ENCODE measurements at regions not wholly inside any gene's neighbourhood (a gene's known extent, or its start where the extent isn't known, plus 50 kb on each side); places are given as distances from the start of the nearest gene placed in this dataset.

DNA sequence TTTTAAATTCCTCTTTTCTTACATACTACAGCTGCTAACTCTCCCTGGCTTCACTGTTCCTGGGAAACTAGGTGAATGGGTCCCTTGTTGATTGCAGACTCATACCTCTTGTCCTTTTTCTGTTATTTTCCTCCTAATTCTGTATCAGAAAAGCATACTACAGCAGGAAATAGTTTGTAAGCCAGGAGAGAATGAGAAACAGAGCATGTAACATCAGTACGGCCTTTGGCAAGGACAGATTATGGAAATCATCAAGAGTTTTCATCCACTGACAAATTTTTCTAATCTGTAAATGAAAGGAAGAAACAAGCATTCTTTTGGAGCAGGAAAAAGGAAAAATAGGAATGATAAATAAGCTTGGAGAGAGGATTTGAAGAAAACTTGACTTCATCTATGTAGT, 239.2 kb downstream of the ANTXR2 start:
- TF ChIP-seq, protein P1, sequence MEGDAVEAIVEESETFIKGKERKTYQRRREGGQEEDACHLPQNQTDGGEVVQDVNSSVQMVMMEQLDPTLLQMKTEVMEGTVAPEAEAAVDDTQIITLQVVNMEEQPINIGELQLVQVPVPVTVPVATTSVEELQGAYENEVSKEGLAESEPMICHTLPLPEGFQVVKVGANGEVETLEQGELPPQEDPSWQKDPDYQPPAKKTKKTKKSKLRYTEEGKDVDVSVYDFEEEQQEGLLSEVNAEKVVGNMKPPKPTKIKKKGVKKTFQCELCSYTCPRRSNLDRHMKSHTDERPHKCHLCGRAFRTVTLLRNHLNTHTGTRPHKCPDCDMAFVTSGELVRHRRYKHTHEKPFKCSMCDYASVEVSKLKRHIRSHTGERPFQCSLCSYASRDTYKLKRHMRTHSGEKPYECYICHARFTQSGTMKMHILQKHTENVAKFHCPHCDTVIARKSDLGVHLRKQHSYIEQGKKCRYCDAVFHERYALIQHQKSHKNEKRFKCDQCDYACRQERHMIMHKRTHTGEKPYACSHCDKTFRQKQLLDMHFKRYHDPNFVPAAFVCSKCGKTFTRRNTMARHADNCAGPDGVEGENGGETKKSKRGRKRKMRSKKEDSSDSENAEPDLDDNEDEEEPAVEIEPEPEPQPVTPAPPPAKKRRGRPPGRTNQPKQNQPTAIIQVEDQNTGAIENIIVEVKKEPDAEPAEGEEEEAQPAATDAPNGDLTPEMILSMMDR (IDR thresholded peaks at IDR 0.05), result no peak
- TF ChIP-seq POLR2A (IDR thresholded peaks at IDR 0.05), result no peak
- TF ChIP-seq EP300 (IDR thresholded peaks at IDR 0.05), result no peak

All from tibial nerve (tissue), 4 donors.